PC-3 (cell line): ENCODE measurements at regions not wholly inside any gene's neighbourhood (a gene's known extent, or its start where the extent isn't known, plus 50 kb on each side); places are given as distances from the start of the nearest gene placed in this dataset.
A peak's percentile ranks its signal among the peaks of the same experiment; 100 is the strongest.

Experiments used
- ATAC-seq: fragments of 200-7000 bp; cut with Tn5 transposase; 2 replicates; pipeline ENCODE4 v1.9.1; 2020; ENCODE audit warnings: mild to moderate bottlenecking, moderate library complexity
- BruUV-seq: library from RNA; stranded (reverse); fragments of 400-500 nt; replicated peaks from 2 replicates; lab custom pipeline; 2021; lab: Mats Ljungman, UMichigan
- CTCF ChIA-PET: fragments of 300-600 bp; sonication (Branson Sonifier 250); formaldehyde crosslinking; loops from one replicate; lab custom pipeline; 2022; ENCODE audit warnings: antibody characterized with exemption; lab: Charles Lee
- POLR2A ChIA-PET: fragments of 300-600 bp; sonication (Branson Sonifier 250); formaldehyde crosslinking; loops from one replicate; lab custom pipeline; 2022; ENCODE audit warnings: antibody characterized with exemption; ENCODE audit not compliant: unreplicated experiment; lab: Charles Lee
- DNase-seq: peaks from one replicate; pipeline ENCODE4 v3.0.0-alpha.2; 2015
- H2AFZ ChIP-seq: fragments of 300-600 bp; sonication (generic); 2 replicates; pipeline ENCODE4 v1.6.0; 2016; ENCODE audit warnings: antibody characterized with exemption, low read length
- H3F3A ChIP-seq: fragments of 300-600 bp; sonication (generic); one replicate; pipeline ENCODE4 v1.6.0; 2017; ENCODE audit warnings: antibody characterized with exemption, low read length, control low read depth, mild to moderate bottlenecking; ENCODE audit not compliant: unreplicated experiment
- H3K27ac ChIP-seq: fragments of 300-600 bp; sonication (generic); 2 replicates; pipeline ENCODE4 v1.5.1; 2016; ENCODE audit warnings: mild to moderate bottlenecking, low read length
- H3K27me3 ChIP-seq: fragments of 300-600 bp; sonication (generic); 2 replicates; pipeline ENCODE4 v1.6.1; 2016; ENCODE audit warnings: low read length, mixed read lengths
- H3K36me3 ChIP-seq: fragments of 300-600 bp; sonication (generic); 2 replicates; pipeline ENCODE4 v1.6.1; 2016; ENCODE audit warnings: low read depth, mixed run types, low read length, mixed read lengths
- H3K4me1 ChIP-seq: fragments of 300-600 bp; sonication (generic); 2 replicates; pipeline ENCODE4 v1.5.1; 2016; ENCODE audit warnings: low read length; ENCODE audit not compliant: insufficient read depth
- H3K4me2 ChIP-seq: fragments of 300-600 bp; sonication (generic); 2 replicates; pipeline ENCODE4 v1.6.0; 2016; ENCODE audit warnings: low read length
- H3K4me3 ChIP-seq: fragments of 300-600 bp; sonication (generic); 2 replicates; pipeline ENCODE4 v1.5.1; 2016; ENCODE audit warnings: mild to moderate bottlenecking, low read length, mixed read lengths
- H3K79me2 ChIP-seq: fragments of 300-600 bp; sonication (generic); 2 replicates; pipeline ENCODE4 v1.6.1; 2017; ENCODE audit warnings: low read length, mixed read lengths
- H3K9ac ChIP-seq: fragments of 300-600 bp; sonication (generic); 2 replicates; pipeline ENCODE4 v1.6.0; 2016; ENCODE audit warnings: mild to moderate bottlenecking, low read length
- H3K9me2 ChIP-seq: fragments of 300-600 bp; sonication (generic); replicated peaks from 2 replicates; pipeline ENCODE4 v1.6.1; 2016; ENCODE audit warnings: mixed run types, low read length, mixed read lengths
- H3K9me3 ChIP-seq: fragments of 300-600 bp; sonication (generic); 2 replicates; pipeline ENCODE4 v1.6.1; 2016; ENCODE audit warnings: low read length, mixed read lengths
- H4K20me1 ChIP-seq: fragments of 300-600 bp; sonication (generic); 2 replicates; pipeline ENCODE4 v1.6.1; 2016; ENCODE audit warnings: low read length, mixed read lengths
- CTCF ChIP-seq: fragments of 300-600 bp; sonication (generic); conservative IDR thresholded peaks from 2 replicates; pipeline ENCODE4 v1.5.1; 2017; ENCODE audit warnings: antibody characterized with exemption, low read depth, mild to moderate bottlenecking, low read length
- EZH2 ChIP-seq: fragments of 300-600 bp; sonication (generic); IDR thresholded peaks from one replicate; pipeline ENCODE4 v1.6.1; 2017; ENCODE audit warnings: antibody characterized with exemption, mild to moderate bottlenecking, low read length; ENCODE audit not compliant: unreplicated experiment
- EZH2phosphoT487 ChIP-seq: fragments of 300-600 bp; sonication (generic); IDR thresholded peaks from 2 replicates; pipeline ENCODE4 v1.6.1; 2018; ENCODE audit warnings: mild to moderate bottlenecking, antibody characterized with exemption, low read length, borderline replicate concordance
- intact Hi-C: fragments of 100-400 bp; cut with micrococcal nuclease; formaldehyde crosslinking; loops from 2 replicates; pipeline ENCODE4 v1.9.0; 2023

- no peak overlapping the region for H2AFZ ChIP-seq
- BruUV-seq: no TSS peak
- H3K4me3 ChIP-seq: no peak overlapping the region
- no peaks in the 10 kb centered on the region for H3K4me1 ChIP-seq
- intact Hi-C loops: no loop called here
- H3K9me2 ChIP-seq: no peaks in the 10 kb centered on the region
- H3F3A ChIP-seq: no peaks in the 10 kb centered on the region
- no peaks in the 10 kb centered on the region for H3K27me3 ChIP-seq
- DNase-seq (no peak), ATAC-seq (no peak)
- POLR2A ChIA-PET: no interaction called here
- H3K27ac ChIP-seq: no peak overlapping the region
- H3K9me3 ChIP-seq: no peaks in the 10 kb centered on the region
- H3K9ac ChIP-seq: no peak overlapping the region
- H3K79me2 ChIP-seq: no peaks in the 10 kb centered on the region
- CTCF ChIA-PET: no interaction called here
- H4K20me1 ChIP-seq: no peaks in the 10 kb centered on the region
- no peaks in the 10 kb centered on the region for H3K36me3 ChIP-seq
- H3K4me2 ChIP-seq: no peak overlapping the region
- TF ChIP-seq EZH2 (no peak), CTCF (no peak), EZH2phosphoT487 (no peak)
These were observed 147.0 kb upstream of the ARHGEF9 start for GRCh38 chrX:63932006-63932405.

- Histone ChIP-seq H3K27ac (no peak overlapping the region), H3K36me3 (no peaks in the 10 kb centered on the region), H3K4me1 (no peaks in the 10 kb centered on the region), H3F3A (no peaks in the 10 kb centered on the region), H3K9me3 (no peaks in the 10 kb centered on the region), H3K27me3 (no peaks in the 10 kb centered on the region), H2AFZ (no peak overlapping the region), H3K4me2 (no peak overlapping the region), H3K9ac (no peak overlapping the region), H3K9me2 (no peaks in the 10 kb centered on the region), H3K4me3 (no peak overlapping the region), H3K79me2 (no peaks in the 10 kb centered on the region), H4K20me1 (no peaks in the 10 kb centered on the region)
- ChIA-PET CTCF (no interaction called here), POLR2A (no interaction called here)
- ATAC-seq (no peak), DNase-seq (peak; percentile 14)
- intact Hi-C loops: no loop called here
- TF ChIP-seq EZH2 (no peak), CTCF (peak; percentile 52), EZH2phosphoT487 (no peak)
- BruUV-seq: no TSS peak
These were observed 145.1 kb upstream of the ARHGEF9 start for GRCh38 chrX:63930140-63930539.

GRCh38 chrX:63929608-63930007 is 144.6 kb upstream of the ARHGEF9 start:
- H3K27ac ChIP-seq: no peak overlapping the region
- no peaks in the 10 kb centered on the region for H3K9me3 ChIP-seq
- H3K9me2 ChIP-seq: no peaks in the 10 kb centered on the region
- DNase-seq (no peak), ATAC-seq (no peak)
- intact Hi-C loops: no loop called here
- H3K79me2 ChIP-seq: no peaks in the 10 kb centered on the region
- POLR2A ChIA-PET: no interaction called here
- no peaks in the 10 kb centered on the region for H3K4me1 ChIP-seq
- no peak overlapping the region for H3K9ac ChIP-seq
- TF ChIP-seq CTCF (no peak), EZH2 (no peak), EZH2phosphoT487 (no peak)
- H3K4me3 ChIP-seq: no peak overlapping the region
- CTCF ChIA-PET: no interaction called here
- no peaks in the 10 kb centered on the region for H4K20me1 ChIP-seq
- H3K4me2 ChIP-seq: no peak overlapping the region
- H3F3A ChIP-seq: no peaks in the 10 kb centered on the region
- H2AFZ ChIP-seq: no peak overlapping the region
- no peaks in the 10 kb centered on the region for H3K27me3 ChIP-seq
- no TSS peak for BruUV-seq
- no peaks in the 10 kb centered on the region for H3K36me3 ChIP-seq
